IMR-90 (cell line): ENCODE measurements at regions not wholly inside any gene's neighbourhood (a gene's known extent, or its start where the extent isn't known, plus 50 kb on each side); places are given as distances from the start of the nearest gene placed in this dataset.

Experiments
- ATAC-seq: fragments of 200-7000 bp; cut with Tn5 transposase; 2 replicates; pipeline ENCODE4 v1.9.1; 2020; ENCODE audit warnings: low read depth, mild to moderate bottlenecking, moderate library complexity
- BruUV-seq: library from RNA; stranded (reverse); fragments of 400-500 nt; replicated peaks from 2 replicates; lab custom pipeline; 2021; lab: Mats Ljungman, UMichigan
- CTCF ChIA-PET: fragments of 300-600 bp; formaldehyde crosslinking; extraction: SDS; loops from one replicate; lab custom pipeline; 2021; ENCODE audit warnings: antibody characterized with exemption; lab: Yijun Ruan, JAX
- POLR2A ChIA-PET: fragments of 300-600 bp; sonication (Branson Sonifier 250); formaldehyde crosslinking; loops from one replicate; lab custom pipeline; 2022; ENCODE audit warnings: antibody characterized with exemption; ENCODE audit not compliant: unreplicated experiment; lab: Charles Lee
- DNase-seq: peaks from one replicate; pipeline ENCODE4 v3.0.0; 2013
- H2AFZ ChIP-seq: replicated peaks from 2 replicates; pipeline ENCODE3; 2013; ENCODE audit warnings: low read length, mild to moderate bottlenecking; ENCODE audit not compliant: poor library complexity
- H2AK5ac ChIP-seq: 2 replicates; pipeline ENCODE4 v1.6.1; 2013; ENCODE audit warnings: low read depth, low read length, inconsistent platforms
- H2AK9ac ChIP-seq: replicated peaks from 2 replicates; pipeline ENCODE3; 2013; ENCODE audit warnings: mild to moderate bottlenecking, low read depth, low read length, moderate library complexity; ENCODE audit not compliant: poor library complexity
- H2BK120ac ChIP-seq: 2 replicates; pipeline ENCODE4 v1.6.1; 2013; ENCODE audit warnings: low read depth, low read length, inconsistent platforms
- H2BK15ac ChIP-seq: 3 replicates; pipeline ENCODE4 v1.6.1; 2013; ENCODE audit warnings: low read depth, low read length, inconsistent platforms
- H2BK20ac ChIP-seq: 2 replicates; pipeline ENCODE4 v1.6.1; 2013; ENCODE audit warnings: low read depth, mild to moderate bottlenecking, inconsistent platforms, low read length, moderate library complexity
- H2BK5ac ChIP-seq: 2 replicates; pipeline ENCODE4 v1.6.1; 2013; ENCODE audit warnings: mild to moderate bottlenecking, low read depth, low read length, inconsistent platforms; ENCODE audit not compliant: poor library complexity, severe bottlenecking
- H3K14ac ChIP-seq: replicated peaks from 2 replicates; pipeline ENCODE4 v1.6.1; 2013; ENCODE audit warnings: low read depth, low read length, inconsistent platforms
- H3K18ac ChIP-seq: 2 replicates; pipeline ENCODE4 v1.6.1; 2013; ENCODE audit warnings: low read depth, low read length, control low read depth
- H3K23ac ChIP-seq: 2 replicates; pipeline ENCODE4 v1.6.1; 2013; ENCODE audit warnings: low read depth, low read length, inconsistent platforms
- H3K27ac ChIP-seq: 2 replicates; pipeline ENCODE4 v1.5.1; 2013; ENCODE audit warnings: mild to moderate bottlenecking, control low read depth, low read length; ENCODE audit not compliant: insufficient read depth
- H3K27me3 ChIP-seq: 2 replicates; pipeline ENCODE4 v1.6.1; 2013; ENCODE audit warnings: low read length; ENCODE audit not compliant: control insufficient read depth, insufficient read depth
- H3K36me3 ChIP-seq: 2 replicates; pipeline ENCODE4 v1.6.1; 2013; ENCODE audit warnings: low read length, mixed read lengths; ENCODE audit not compliant: control insufficient read depth, insufficient read depth
- H3K4ac ChIP-seq: 2 replicates; pipeline ENCODE4 v1.6.1; 2013; ENCODE audit warnings: low read depth, low read length, inconsistent platforms
- H3K4me1 ChIP-seq: 2 replicates; pipeline ENCODE4 v1.6.1; 2013; ENCODE audit warnings: low read length, mixed read lengths; ENCODE audit not compliant: control insufficient read depth, insufficient read depth
- H3K4me2 ChIP-seq: 2 replicates; pipeline ENCODE4 v1.6.1; 2013; ENCODE audit warnings: low read depth, mild to moderate bottlenecking, control low read depth, low read length, moderate library complexity
- H3K4me3 ChIP-seq: 2 replicates; pipeline ENCODE4 v1.5.1; 2013; ENCODE audit warnings: low read depth, mild to moderate bottlenecking, control low read depth, low read length, moderate library complexity; ENCODE audit not compliant: insufficient read depth
- H3K56ac ChIP-seq: 2 replicates; pipeline ENCODE4 v1.6.1; 2013; ENCODE audit warnings: low read length, inconsistent platforms; ENCODE audit not compliant: insufficient read depth; ENCODE audit errors: extremely low read depth
- H3K79me1 ChIP-seq, 2 experiments: 2 replicates each; pipeline ENCODE4 v1.6.1; 2013; ENCODE audit warnings: low read length in 2 of 2, inconsistent platforms in 1 of 2, low read depth in 1 of 2
- H3K9ac ChIP-seq: 2 replicates; pipeline ENCODE4 v1.6.1; 2013; ENCODE audit warnings: low read depth, low read length, control low read depth
- H3K9me1 ChIP-seq: 2 replicates; pipeline ENCODE4 v1.6.1; 2013; ENCODE audit warnings: low read length, inconsistent platforms; ENCODE audit not compliant: insufficient read depth
- H3K9me3 ChIP-seq: 2 replicates; pipeline ENCODE4 v1.6.1; 2013; ENCODE audit warnings: low read length; ENCODE audit not compliant: control insufficient read depth, insufficient read depth
- H4K20me1 ChIP-seq: 2 replicates; pipeline ENCODE4 v1.6.1; 2013; ENCODE audit warnings: low read length, inconsistent platforms; ENCODE audit not compliant: insufficient read depth
- H4K5ac ChIP-seq: 2 replicates; pipeline ENCODE4 v1.6.1; 2013; ENCODE audit warnings: mild to moderate bottlenecking, low read depth, low read length, control low read depth
- H4K8ac ChIP-seq, 2 experiments: 2 replicates each; pipeline ENCODE4 v1.6.1; 2013; ENCODE audit warnings: low read depth in 2 of 2, low read length in 2 of 2, control low read depth in 1 of 2, inconsistent platforms in 1 of 2
- H4K91ac ChIP-seq: 2 replicates; pipeline ENCODE4 v1.6.1; 2013; ENCODE audit warnings: low read depth, low read length, inconsistent platforms; ENCODE audit not compliant: insufficient read depth
- BHLHE40 ChIP-seq: fragments of 150-350 bp; IDR thresholded peaks from 2 replicates; pipeline ENCODE4 v1.6.1; 2016; ENCODE audit warnings: mild to moderate bottlenecking, low read depth, low read length
- CEBPB ChIP-seq: IDR thresholded peaks from 2 replicates; pipeline ENCODE4 v1.6.1; 2012; ENCODE audit warnings: low read depth, low read length, improper control_type of control experiment
- CTCF ChIP-seq: conservative IDR thresholded peaks from 2 replicates; pipeline ENCODE4 v1.5.1; 2012; ENCODE audit warnings: mild to moderate bottlenecking, low read depth, low read length, improper control_type of control experiment
- ELK1 ChIP-seq: fragments of 150-350 bp; IDR thresholded peaks from 2 replicates; pipeline ENCODE4 v1.6.1; 2016; ENCODE audit warnings: low read depth, mild to moderate bottlenecking, low read length, moderate library complexity, borderline replicate concordance
- FOS ChIP-seq: fragments of 150-350 bp; IDR thresholded peaks from 2 replicates; pipeline ENCODE4 v1.6.1; 2016; ENCODE audit warnings: low read depth, low read length
- MAFK ChIP-seq: IDR thresholded peaks from 2 replicates; pipeline ENCODE4 v1.6.1; 2012; ENCODE audit warnings: low read depth, low read length, improper control_type of control experiment
- MAZ ChIP-seq: IDR thresholded peaks from 2 replicates; pipeline ENCODE4 v1.6.1; 2012; ENCODE audit warnings: low read depth, mild to moderate bottlenecking, low read length, improper control_type of control experiment, moderate library complexity, borderline replicate concordance
- MXI1 ChIP-seq: IDR thresholded peaks from 2 replicates; pipeline ENCODE4 v1.6.1; 2012; ENCODE audit warnings: low read depth, mild to moderate bottlenecking, low read length, moderate library complexity, borderline replicate concordance
- RAD21 ChIP-seq: IDR thresholded peaks from 2 replicates; pipeline ENCODE4 v1.6.1; 2012; ENCODE audit warnings: low read length, improper control_type of control experiment
- RCOR1 ChIP-seq: IDR thresholded peaks from 2 replicates; pipeline ENCODE4 v1.6.1; 2012; ENCODE audit warnings: mild to moderate bottlenecking, low read length, improper control_type of control experiment; ENCODE audit not compliant: insufficient replicate concordance
- RFX5 ChIP-seq: IDR thresholded peaks from 2 replicates; pipeline ENCODE4 v1.8.0; 2012; ENCODE audit warnings: low read depth, mild to moderate bottlenecking, low read length, moderate library complexity
- SMC3 ChIP-seq: fragments of 150-350 bp; IDR thresholded peaks from 2 replicates; pipeline ENCODE4 v1.6.1; 2016; ENCODE audit warnings: low read depth, mild to moderate bottlenecking, antibody characterized with exemption, low read length, moderate library complexity
- USF2 ChIP-seq: fragments of 150-350 bp; IDR thresholded peaks from 2 replicates; pipeline ENCODE4 v1.6.1; 2017; ENCODE audit warnings: mild to moderate bottlenecking, antibody characterized with exemption, low read length, low read depth
- WGBS, 2 experiments: methylation state at CpG; one replicate each; pipeline versions ENCODE4 v1.1.5 to v1.1.7; 2013; ENCODE audit warnings: missing lambda C conversion rate in 2 of 2; ENCODE audit not compliant: insufficient read length in 1 of 2; ENCODE audit errors: extremely low coverage in 2 of 2; 5-methylcytosine and 5-hydroxymethylcytosine counted together
- dilution Hi-C: fragments of 300-500 bp; cut with HindIII; formaldehyde crosslinking; loops from one replicate; pipeline ENCODE4 v1.14.3; 2018; ENCODE audit warnings: low sequenced_read_pairs; ENCODE audit not compliant: unreplicated experiment
- in situ Hi-C: fragments of 300-500 bp; cut with MboI; formaldehyde crosslinking; loops from 3 replicates; pipeline ENCODE4 v1.14.3; 2019; ENCODE audit warnings: low sequenced_read_pairs, inconsistent platforms, mixed read lengths
- intact Hi-C: fragments of 100-400 bp; cut with micrococcal nuclease; formaldehyde crosslinking; loops from 2 replicates; pipeline ENCODE4 v1.10.0; 2022

GRCh38 chr3:176079785-176080184 lies 1117.5 kb downstream of the TBL1XR1 start:
- ChIA-PET POLR2A (no interaction called here), CTCF (no interaction called here)
- Histone ChIP-seq H3K4me1 (peaks cover 4% of the 10 kb centered on the region; the same call in 1 of the 2 replicates), H3K9ac (no peak overlapping the region), H4K20me1 (no peaks in the 10 kb centered on the region), H2BK5ac (no peak overlapping the region), H4K8ac (no peak overlapping the region), H3K18ac (no peak overlapping the region), H3K4me2 (no peak overlapping the region), H3K9me1 (no peaks in the 10 kb centered on the region), H4K5ac (no peak overlapping the region), H3K4me3 (no peak overlapping the region), H3K14ac (no peak overlapping the region), H2BK15ac (no peak overlapping the region), H2BK120ac (no peak overlapping the region), H3K27ac (no peak overlapping the region), H4K91ac (no peak overlapping the region), H2AK9ac (no peak overlapping the region), H2AFZ (no peak overlapping the region), H3K79me1 (no peaks in the 10 kb centered on the region), H3K23ac (no peak overlapping the region), H2AK5ac (no peak overlapping the region), H3K9me3 (no peaks in the 10 kb centered on the region), H3K4ac (no peak overlapping the region), H3K56ac (no peak overlapping the region), H3K36me3 (no peaks in the 10 kb centered on the region), H2BK20ac (no peak overlapping the region), H3K27me3 (no peaks in the 10 kb centered on the region)
- DNase-seq (no peak), ATAC-seq (no peak)
- WGBS, 2 experiments, result no CpG with 5 or more reads among the region's 1 CpG
- in situ Hi-C loops (no loop called here), intact Hi-C loops (no loop called here), dilution Hi-C loops (no loop called here)
- TF ChIP-seq USF2, result no peak
- TF ChIP-seq MAZ, result no peak
- no peak for TF ChIP-seq MAFK
- TF ChIP-seq RCOR1, result no peak
- no peak for TF ChIP-seq SMC3
- TF ChIP-seq CEBPB, result no peak
- TF ChIP-seq BHLHE40, result no peak
- TF ChIP-seq ELK1, result no peak
- no peak for TF ChIP-seq RAD21
- TF ChIP-seq RFX5, result no peak
- no peak for TF ChIP-seq FOS
- no peak for TF ChIP-seq CTCF
- TF ChIP-seq MXI1, result no peak
- BruUV-seq, result no TSS peak
